Heart left ventricle (tissue), 16 donors: ENCODE measurements at regions not wholly inside any gene's neighbourhood (a gene's known extent, or its start where the extent isn't known, plus 50 kb on each side); places are given as distances from the start of the nearest gene placed in this dataset.

ENCODE experiments used
- ATAC-seq, 4 donors: fragments of 200-7000 bp; cut with Tn5 transposase; one replicate each; pipeline ENCODE4 v1.9.1; 2020 to 2022; ENCODE audit warnings: moderate library complexity in 4 of 4, mild to moderate bottlenecking in 3 of 4, moderate number of reproducible peaks in 1 of 4
- DNase-seq, 5 donors: peaks; one replicate each; pipeline ENCODE4 v3.0.0-alpha.2; 2020
- H3K27ac ChIP-seq, 12 donors: fragments of 200-600 bp; sonication (generic) in 4 of 12; one replicate each; pipeline versions ENCODE4 v1.5.0 to v1.8.0; 2016 to 2022; ENCODE audit warnings: mild to moderate bottlenecking in 2 of 12
- H3K27me3 ChIP-seq, 9 donors: fragments of 200-600 bp; sonication (generic) in 2 of 9; one replicate each; pipeline versions ENCODE4 v1.5.1 to v1.8.0; 2016 to 2022; ENCODE audit warnings: mild to moderate bottlenecking in 3 of 9
- H3K36me3 ChIP-seq, 9 donors: fragments of 200-600 bp; sonication (generic) in 2 of 9; one replicate each; pipeline versions ENCODE4 v1.5.0 to v1.8.0; 2018 to 2022; ENCODE audit warnings: mild to moderate bottlenecking in 2 of 9
- H3K4me1 ChIP-seq, 12 donors: fragments of 200-600 bp; sonication (generic) in 4 of 12; one replicate each; pipeline versions ENCODE4 v1.5.0 to v1.8.0; 2016 to 2022; ENCODE audit warnings: mild to moderate bottlenecking in 3 of 12
- H3K4me3 ChIP-seq, 12 donors: fragments of 200-600 bp; sonication (generic) in 4 of 12; one replicate each; pipeline versions ENCODE4 v1.5.0 to v1.8.0; 2017 to 2022; ENCODE audit warnings: mild to moderate bottlenecking in 9 of 12, moderate library complexity in 4 of 12
- H3K9me3 ChIP-seq, 12 donors: fragments of 200-600 bp; sonication (generic) in 4 of 12; one replicate each; pipeline versions ENCODE4 v1.5.0 to v1.8.0; 2016 to 2022; ENCODE audit warnings: mild to moderate bottlenecking in 1 of 12
- POLR2A ChIP-seq, 2 donors: fragments of 450-650 bp; IDR thresholded peaks; one replicate each; pipeline ENCODE4 v1.6.1; 2017; ENCODE audit warnings: antibody characterized with exemption in 2 of 2, mild to moderate bottlenecking in 2 of 2, moderate library complexity in 2 of 2
- whole genome bisulfite sequencing, 4 donors: extraction: QIAGEN DNeasy Blood & Tissue Kit in 2 of 4; methylation state at CpG; one replicate each; pipeline versions ENCODE4 v1.1.5 to v1.1.7; 2013 to 2018; 5-methylcytosine and 5-hydroxymethylcytosine counted together
- intact Hi-C, 10 donors: fragments of 100-400 bp; cut with DNase I; formaldehyde crosslinking; loops; one replicate each; pipeline versions ENCODE4 v1.11.1 to v1.14.2; 2022
- TF ChIP-seq, protein P1 (sequence below), 12 donors: fragments of 200-600 bp; sonication (generic) in 4 of 12; IDR thresholded peaks; one replicate each; pipeline versions ENCODE4 v1.5.0 to v1.8.0; 2018 to 2022; ENCODE audit warnings: antibody characterized with exemption in 12 of 12, mild to moderate bottlenecking in 5 of 12
- donor health status: ischemic (EF 13 %, LVEDD 7.1; RV severe dilation, severe dysfunction).
- donor health status: healthy with polysubstance abuse.
- donor health status: DM: no; HTN: yes; CAD: no.
- donor health status: DM: no; HTN: no; CAD: no.
- donor health status: ischemic (EF 25% LVEDD 6.9; RV normal size, moderate dysfunction).
- donor health status: ischemic (EF 25% LVEDD 5.7; RV mildly dilated, moderate dysfunction).
- donor health status: healthy.
- donor health status: DM: yes; HTN: yes; CAD: no.
- donor health status: ischemic (EF 35%, LVEDD 5.7; RV mildly dilated, moderate dysfunction).
- donor health status: nonischemic (EF 11% LVEDD 7.7; RV severe dilation, severe dysfunction).
- donor health status: DM: yes; HTN: yes; CAD: no.
- donor health status: PGD.
- donor health status: ischemic (EF 29% LVEDD 5.4; RV normal size, mild dysfunction).
- donor health status: nonischemic (EF 23%, LVEDD 6.1; RV moderate dilation, normal function).

DNA sequence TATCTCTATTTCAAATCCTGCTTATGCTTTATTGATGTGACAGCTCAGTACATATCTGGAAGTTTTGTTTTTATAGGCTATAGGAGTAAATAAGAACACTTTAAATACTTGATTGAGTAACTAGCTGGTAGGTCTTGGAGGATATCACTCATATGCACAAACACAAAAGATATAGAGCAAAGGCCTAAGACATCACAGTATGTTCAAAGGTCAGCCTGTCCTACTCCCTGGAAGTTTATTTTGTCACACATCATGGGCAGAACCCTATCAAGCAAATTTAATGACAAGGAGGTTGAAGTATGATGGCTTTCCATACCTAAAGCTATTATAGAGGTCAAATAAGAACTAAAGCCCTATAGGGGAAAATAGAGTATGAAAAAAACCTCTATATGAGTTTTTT is 70.0 kb upstream of the MS4A8 start:
- no peaks in the 10 kb centered on the region for H3K4me1 ChIP-seq

DNA sequence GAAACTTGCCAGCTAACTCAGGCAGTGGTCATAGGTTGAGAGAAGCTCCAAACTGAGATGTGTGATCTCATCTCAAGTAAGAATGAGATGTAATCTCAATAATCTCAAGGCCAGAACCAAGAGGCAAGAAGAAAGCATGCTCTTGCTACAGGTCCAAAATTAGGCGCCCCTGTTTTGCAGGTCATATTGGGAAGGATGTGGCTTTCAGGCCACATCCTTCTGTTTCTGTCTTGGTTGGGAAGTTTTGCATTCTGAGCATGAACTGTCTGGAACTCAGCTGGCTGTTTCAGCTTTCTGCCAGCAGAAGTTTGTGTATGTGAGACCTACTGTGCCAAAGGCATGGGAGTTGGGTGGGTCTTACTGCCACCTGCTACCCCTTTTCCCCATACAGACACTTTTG is 67.5 kb upstream of the MS4A8 start:
- H3K4me1 ChIP-seq, result no peaks in the 10 kb centered on the region
- no peak overlapping the region for H3K4me3 ChIP-seq
- H3K27ac ChIP-seq, result no peak overlapping the region
- WGBS, 4 donors, result 75 to 88% (median 85%) methylated on average over 1 of the region's 1 CpG
- TF ChIP-seq, protein P1, sequence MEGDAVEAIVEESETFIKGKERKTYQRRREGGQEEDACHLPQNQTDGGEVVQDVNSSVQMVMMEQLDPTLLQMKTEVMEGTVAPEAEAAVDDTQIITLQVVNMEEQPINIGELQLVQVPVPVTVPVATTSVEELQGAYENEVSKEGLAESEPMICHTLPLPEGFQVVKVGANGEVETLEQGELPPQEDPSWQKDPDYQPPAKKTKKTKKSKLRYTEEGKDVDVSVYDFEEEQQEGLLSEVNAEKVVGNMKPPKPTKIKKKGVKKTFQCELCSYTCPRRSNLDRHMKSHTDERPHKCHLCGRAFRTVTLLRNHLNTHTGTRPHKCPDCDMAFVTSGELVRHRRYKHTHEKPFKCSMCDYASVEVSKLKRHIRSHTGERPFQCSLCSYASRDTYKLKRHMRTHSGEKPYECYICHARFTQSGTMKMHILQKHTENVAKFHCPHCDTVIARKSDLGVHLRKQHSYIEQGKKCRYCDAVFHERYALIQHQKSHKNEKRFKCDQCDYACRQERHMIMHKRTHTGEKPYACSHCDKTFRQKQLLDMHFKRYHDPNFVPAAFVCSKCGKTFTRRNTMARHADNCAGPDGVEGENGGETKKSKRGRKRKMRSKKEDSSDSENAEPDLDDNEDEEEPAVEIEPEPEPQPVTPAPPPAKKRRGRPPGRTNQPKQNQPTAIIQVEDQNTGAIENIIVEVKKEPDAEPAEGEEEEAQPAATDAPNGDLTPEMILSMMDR (IDR thresholded peaks at IDR 0.05), result no peak
- no peak for TF ChIP-seq POLR2A (IDR thresholded peaks at IDR 0.05)
- H3K27me3 ChIP-seq, result peaks cover 0 to 4% (median 0%) of the 10 kb centered on the region in 9 donors
- H3K9me3 ChIP-seq, result peaks cover 0 to 20% (median 3%) of the 10 kb centered on the region in 12 donors
- DNase-seq (no peak), ATAC-seq (no peak)
- H3K36me3 ChIP-seq, result no peaks in the 10 kb centered on the region
- intact Hi-C loops, result no loop called here

More for the DNA sequence above, 70.0 kb upstream of the MS4A8 start:
- H3K9me3 ChIP-seq, result peaks cover 0 to 7% (median 0%) of the 10 kb centered on the region in 12 donors
- ATAC-seq, result no peak
- intact Hi-C loops, result no loop called here
- DNase-seq, result no peak
- no peak overlapping the region for H3K27ac ChIP-seq
- H3K4me3 ChIP-seq, result no peak overlapping the region
- no peaks in the 10 kb centered on the region for H3K36me3 ChIP-seq
- TF ChIP-seq, protein P1 (IDR thresholded peaks at IDR 0.05), result no peak
- no peak for TF ChIP-seq POLR2A (IDR thresholded peaks at IDR 0.05)
- H3K27me3 ChIP-seq, result peaks cover 0 to 4% (median 0%) of the 10 kb centered on the region in 9 donors

DNA sequence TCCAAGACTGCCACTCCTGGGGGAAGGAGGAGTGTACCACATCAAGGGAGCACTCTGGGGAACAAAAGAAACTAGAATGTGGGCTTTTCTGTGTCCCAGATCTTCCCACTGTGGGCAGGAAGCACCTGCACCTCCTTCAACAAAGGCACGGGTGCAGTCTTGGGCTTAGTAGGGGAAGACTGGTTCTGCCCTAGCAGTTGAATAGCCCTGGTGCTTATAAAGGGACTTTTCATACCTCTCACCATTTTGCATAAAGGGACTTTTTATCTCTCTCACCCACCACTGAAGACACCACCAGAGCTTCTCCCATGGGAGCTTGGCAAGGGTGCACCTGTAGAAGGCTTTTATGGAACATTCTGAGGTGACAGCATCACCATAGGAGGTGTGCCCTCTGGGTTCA is 65.8 kb upstream of the MS4A8 start:
- 55 to 65% (median 61%) methylated on average over 1 of the region's 1 CpG for WGBS, 4 donors
- no peak overlapping the region for H3K4me3 ChIP-seq
- TF ChIP-seq, protein P1 (IDR thresholded peaks at IDR 0.05), result no peak
- no peak for TF ChIP-seq POLR2A (IDR thresholded peaks at IDR 0.05)
- intact Hi-C loops, result no loop called here
- peaks cover 0 to 4% (median 0%) of the 10 kb centered on the region in 9 donors for H3K27me3 ChIP-seq
- no peaks in the 10 kb centered on the region for H3K4me1 ChIP-seq
- no peaks in the 10 kb centered on the region for H3K36me3 ChIP-seq
- DNase-seq, result no peak
- H3K27ac ChIP-seq, result no peak overlapping the region
- ATAC-seq, result no peak
- H3K9me3 ChIP-seq, result peaks cover 0 to 20% (median 3%) of the 10 kb centered on the region in 12 donors

DNA sequence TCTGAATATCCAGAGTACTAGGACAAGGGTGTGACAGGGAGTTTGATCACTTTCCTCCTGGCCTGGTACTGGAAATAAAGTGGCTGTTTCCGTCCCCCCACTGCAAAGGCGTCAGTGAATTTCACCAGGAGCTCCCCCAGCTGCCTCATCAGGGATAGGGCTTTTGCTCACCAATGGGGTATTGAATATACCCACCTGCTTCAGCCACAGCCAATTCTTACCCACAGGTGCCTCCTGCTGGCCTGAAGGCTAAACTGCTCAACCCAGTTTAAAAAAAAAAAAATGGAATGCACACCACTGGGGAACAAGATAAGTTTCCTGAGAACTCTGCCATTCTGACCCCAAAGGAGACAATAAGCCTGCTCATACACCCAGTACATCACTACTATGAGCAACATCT is 65.3 kb upstream of the MS4A8 start:
- WGBS, 4 donors, result 13 to 32% (median 20%) methylated on average over 2 of the region's 2 CpGs
- no peak overlapping the region for H3K27ac ChIP-seq
- no peaks in the 10 kb centered on the region for H3K36me3 ChIP-seq
- ATAC-seq, result no peak
- peaks cover 0 to 20% (median 3%) of the 10 kb centered on the region in 12 donors for H3K9me3 ChIP-seq
- no peak for DNase-seq
- no peaks in the 10 kb centered on the region for H3K4me1 ChIP-seq
- intact Hi-C loops, result no loop called here
- H3K27me3 ChIP-seq, result peaks cover 0 to 4% (median 0%) of the 10 kb centered on the region in 9 donors
- no peak overlapping the region for H3K4me3 ChIP-seq
- TF ChIP-seq, protein P1 (IDR thresholded peaks at IDR 0.05), result peak in 2 of 12 donors; percentile 5 to 9
- TF ChIP-seq POLR2A (IDR thresholded peaks at IDR 0.05), result no peak
